ENCODE measurements at regions not wholly inside any gene's neighbourhood (a gene's known extent, or its start where the extent isn't known, plus 50 kb on each side); places are given as distances from the start of the nearest gene placed in this dataset.
"Not testable (repeated sequence)": the region's sequence is repeated elsewhere in the genome, so short reads cannot be mapped to it uniquely, and the experiment has no call there.

DNA sequence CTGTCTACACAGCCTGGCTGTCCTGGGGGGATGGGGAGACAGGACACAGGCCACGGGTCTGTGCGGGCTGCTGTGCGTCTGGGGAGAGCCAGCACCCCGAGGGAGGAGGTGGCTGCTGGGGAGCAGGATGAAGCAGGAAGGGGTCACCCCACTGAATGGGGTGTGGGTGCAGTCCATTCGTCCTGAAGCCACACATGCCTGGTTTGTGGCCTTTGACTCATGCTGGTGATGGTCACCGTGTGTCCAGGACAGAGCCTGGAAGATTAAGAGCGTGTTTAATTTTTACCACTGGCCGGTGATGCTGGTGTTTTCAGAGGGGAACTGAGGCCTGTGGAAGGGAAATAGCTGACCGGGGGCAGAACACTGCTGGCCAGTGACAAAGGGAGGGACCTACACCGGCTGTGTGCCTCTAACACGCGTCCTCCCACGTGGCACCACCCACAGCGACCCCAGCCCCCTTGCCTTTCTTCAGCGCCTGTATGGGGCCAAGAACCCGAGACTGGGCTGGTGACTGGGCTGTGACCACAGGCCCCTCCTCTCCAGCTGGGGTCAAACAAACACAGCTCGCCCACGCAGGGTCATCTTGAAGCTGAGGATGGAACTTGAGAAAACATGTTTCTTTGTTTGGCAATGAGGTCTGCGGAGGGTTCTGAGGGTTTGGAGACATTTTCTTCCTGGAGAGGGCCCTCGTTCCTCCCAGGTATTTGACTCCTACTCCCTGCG lies 99.5 kb upstream of the LRPAP1 start:
- DNase-seq: not testable (repeated sequence)

DNA sequence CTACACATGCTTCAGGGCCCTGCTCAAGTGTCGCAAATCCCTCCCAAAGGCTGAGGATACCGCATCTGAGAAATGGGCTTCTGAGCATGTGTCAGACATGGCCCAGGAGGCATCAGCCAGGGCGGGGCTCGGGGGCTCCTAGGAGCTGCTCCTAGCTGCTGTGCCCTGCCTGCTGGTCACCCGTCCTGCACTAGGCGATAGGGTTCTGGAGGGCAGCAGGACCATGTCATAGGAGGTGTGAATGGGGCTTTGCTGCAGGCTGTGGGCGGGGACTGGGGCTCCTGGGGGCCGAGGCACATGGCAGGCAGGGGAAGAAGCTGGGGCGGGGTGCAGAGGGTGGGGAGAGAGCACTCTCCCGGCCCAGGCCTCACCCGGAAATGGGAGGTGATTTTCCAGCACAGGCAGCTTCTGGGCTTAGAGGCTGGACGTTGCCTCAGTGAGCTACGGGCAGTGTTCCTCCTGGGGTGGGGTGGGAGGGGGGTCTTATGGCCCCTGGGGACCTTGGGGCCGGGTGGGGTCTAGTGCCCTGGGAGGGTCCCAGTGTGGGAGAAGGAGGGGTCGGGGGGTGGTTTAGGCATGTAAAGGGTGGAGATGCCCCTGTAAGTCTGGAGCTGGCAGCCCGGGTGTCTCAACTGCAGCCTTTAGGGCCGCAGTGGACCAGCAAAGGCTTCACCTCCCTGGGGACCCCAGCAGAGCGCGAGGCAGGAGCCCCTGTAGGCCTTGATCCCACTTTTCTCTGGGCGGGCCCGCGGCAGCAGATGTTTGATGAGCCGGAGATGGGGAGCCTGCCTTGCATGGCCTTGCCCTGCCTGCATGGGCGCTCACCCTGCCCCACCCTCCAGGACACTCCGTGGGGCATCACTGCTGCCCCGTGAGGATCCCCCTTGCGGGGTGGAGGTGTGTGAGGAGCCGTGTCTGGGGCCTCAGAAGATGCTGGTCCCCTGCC lies 98.6 kb upstream of the LRPAP1 start:
- no peak for DNase-seq

DNA sequence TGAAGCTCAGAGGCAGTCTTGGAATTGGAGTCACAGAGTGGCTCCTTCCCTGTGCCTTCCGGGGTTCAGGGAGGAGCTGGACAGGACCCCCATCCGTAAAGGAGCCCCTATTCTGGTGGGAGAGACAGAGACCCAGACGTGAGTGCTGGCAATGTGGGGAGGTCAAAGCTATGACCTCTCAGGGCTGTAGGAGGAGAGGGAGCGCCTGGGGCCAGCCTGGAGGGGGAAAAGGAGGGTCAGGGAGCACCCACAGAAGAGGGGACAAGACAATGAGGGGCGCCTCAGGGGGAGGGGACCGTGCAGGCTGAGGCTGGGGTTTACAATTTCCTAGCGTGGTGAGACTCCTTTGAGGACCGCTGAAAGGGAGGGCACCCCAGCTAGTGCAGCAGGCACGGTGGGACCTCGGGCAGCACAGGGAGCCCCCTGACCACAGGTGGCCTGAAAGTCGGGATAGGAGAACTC lies 97.9 kb upstream of the LRPAP1 start:
- no peak for DNase-seq

DNA sequence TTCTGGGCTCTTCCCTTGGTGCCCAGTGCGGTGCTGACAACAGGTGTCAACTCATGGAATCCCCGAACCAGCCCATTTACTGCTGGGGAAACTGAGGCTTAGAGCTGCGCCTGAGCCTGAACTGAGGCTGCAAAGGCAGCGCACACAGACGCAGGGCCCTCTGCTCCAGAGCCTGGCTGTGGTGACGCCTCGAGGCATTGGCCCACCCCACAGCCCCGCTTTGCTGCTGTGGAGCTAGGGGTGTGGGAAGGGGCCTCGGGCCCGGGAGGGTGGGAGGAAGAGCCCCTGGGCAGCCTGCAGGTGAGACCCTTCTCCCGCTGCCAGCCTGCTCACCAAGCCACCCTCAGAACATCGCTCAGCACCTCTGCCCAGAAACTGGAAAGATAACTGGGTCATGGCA lies 97.4 kb upstream of the LRPAP1 start:
- DNase-seq: no peak

DNA sequence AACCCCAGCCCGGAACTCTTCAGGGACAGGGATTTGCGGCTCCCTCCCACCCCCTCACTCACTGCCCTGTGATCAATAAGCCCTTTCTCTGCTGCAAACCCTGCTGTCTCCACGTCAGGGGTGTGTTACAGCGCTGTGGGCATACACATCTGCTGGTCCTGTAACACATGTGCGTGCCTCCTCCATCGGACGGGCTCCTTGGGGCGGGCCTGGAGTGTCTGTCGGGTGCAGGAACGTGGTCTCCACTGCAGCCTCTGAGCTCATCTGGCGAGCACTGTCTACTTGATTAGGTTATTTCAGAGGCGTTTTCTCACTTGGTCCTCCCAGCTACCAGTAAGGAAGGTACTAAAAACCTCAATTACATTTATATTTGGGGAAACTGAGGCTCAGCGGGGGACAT lies 97.0 kb upstream of the LRPAP1 start:
- not testable (repeated sequence) for DNase-seq

DNA sequence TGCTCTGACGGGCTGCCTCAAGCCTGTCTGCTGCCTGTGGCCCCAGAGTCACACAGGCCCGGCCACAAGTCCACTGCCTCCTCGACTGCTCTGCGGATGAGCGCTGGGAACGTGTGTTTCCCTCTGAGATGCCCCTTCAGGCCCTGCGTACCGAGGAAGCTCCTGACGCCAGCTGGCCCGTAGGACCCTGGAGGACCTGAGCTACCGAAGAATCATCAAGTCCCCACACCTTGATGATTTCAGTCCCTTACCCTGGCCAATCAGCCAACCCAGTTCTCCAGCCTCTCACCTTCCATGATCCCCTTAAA lies 96.6 kb upstream of the LRPAP1 start:
- no peak for DNase-seq

DNA sequence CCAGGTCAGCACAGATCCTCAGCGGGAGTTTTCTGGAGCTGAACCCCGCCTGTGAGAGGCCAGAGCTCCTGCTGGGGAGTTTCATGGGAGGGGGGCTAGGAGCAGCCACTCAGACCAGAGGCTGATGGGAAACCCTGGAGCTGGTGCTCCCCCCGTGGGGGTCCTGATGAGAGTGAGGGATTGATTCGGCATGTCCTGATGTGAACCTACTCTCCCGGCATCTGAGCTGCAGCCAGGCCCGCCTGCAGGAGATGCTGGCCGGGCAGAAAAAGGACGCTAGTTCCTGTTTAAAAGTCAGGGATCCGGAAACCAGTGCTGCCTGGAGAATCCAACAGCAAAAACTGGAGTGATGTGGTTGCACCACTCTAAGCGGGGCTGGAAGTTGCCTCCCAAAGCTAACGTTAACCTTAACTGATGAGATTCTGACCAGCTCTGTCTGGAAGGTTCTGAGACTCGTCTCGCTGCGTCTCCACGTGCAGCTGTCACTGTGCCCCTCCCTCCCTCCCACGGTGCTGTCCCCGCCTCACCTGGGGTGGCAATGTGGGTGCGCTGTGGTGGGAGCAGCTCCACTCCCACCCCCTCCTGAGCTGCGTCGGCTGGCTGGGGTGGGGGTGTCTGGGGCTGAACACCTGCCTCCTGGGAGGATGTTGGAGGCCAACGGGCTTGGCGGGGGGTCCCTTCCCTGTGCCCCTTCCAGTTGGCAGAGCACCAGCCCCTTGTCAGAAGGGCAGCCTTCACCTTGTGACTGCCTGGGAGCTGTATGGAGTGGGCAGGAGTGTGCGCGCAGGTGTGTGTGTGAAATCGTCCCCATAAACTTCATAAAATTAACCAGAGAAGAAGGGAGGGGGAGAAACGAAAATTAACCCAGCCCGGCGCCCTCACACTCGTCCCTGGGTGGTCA lies 96.0 kb upstream of the LRPAP1 start:
- DNase-seq: not testable (repeated sequence)

DNA sequence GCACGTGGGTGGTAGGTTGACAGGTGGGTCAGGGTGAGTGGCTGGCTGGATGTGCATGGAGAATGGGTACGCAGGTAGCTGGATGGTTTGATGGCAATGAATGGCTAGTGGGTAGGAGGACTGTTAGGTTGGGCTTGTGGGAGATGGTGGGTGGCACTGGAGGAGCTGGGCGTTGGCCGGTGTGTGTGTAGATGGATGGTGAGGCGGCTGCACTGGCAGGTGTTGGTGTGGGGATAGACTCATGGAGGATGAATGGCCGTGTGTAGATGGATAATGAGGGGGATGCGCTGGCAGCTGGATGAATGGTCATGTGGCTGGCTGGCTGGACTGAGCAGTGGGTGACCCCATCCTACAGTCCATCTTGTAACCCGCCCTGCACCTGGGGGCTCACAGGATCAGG lies 95.2 kb upstream of the LRPAP1 start:
- DNase-seq: not testable (repeated sequence)

DNA sequence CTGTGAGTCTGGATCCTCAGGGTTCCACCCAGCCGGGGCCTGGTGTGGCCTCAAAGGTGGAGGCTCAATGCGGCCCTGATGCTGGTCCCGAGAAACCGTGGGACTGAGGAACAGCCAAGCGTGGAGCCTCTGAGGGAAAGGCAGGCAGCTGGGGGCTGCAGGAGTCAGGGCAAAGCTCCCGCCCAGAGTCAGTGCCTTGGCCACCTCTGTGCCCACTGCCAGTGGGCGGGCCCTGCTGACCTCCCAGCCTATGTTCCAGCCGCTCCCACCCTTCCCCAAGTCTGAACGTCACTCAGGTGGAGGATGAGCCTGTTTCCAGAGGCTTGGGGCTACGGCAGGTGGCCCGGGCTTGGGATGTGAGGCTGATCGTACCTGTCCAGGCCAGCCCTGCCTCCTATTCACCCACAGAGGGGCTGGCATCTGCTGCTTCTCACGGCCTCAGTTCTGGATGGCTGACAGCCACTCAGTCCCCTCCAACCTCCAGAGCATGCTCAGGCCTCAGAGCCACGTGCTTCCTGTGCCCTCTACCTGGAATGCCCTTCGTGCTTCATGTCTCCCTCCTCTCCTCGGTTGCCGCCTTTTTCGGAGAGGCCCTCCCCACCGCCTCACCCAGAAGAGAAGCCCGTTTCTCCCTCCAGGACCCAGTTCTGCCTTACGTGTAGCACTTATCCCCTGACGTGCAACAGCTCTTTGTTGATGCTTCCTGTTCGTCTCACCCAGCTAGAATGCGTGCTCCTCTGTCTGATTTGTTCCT lies 94.1 kb upstream of the LRPAP1 start:
- not testable (repeated sequence) for DNase-seq

DNA sequence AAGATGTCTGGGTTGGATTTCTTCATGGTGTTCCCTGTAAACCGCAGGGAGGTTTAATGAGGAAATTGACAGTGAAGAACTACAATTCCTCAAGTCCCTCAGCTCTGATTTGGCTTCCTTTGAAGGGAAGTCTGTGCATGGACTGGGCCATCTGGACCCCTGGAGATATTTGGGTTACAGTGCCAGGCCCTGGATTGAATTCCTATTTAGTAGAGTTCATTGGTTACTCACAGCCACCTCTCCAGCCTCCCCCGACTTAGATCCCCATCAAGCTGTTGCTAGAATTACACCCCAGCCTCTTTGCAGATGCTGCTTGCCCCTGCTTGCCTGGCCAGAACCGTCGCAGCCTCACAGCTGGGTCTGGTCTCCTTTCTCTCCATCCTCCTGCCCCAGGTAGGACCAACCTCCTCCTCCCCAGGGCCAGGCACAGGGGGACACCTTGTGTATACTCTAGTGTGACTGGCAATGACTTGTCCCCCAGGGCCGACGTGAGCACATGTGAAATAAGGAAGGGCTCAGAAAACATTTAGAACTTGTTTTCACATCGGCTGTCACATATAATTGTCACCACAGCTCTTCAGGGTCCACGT lies 93.2 kb upstream of the LRPAP1 start:
- DNase-seq: peak; percentile 22

DNA sequence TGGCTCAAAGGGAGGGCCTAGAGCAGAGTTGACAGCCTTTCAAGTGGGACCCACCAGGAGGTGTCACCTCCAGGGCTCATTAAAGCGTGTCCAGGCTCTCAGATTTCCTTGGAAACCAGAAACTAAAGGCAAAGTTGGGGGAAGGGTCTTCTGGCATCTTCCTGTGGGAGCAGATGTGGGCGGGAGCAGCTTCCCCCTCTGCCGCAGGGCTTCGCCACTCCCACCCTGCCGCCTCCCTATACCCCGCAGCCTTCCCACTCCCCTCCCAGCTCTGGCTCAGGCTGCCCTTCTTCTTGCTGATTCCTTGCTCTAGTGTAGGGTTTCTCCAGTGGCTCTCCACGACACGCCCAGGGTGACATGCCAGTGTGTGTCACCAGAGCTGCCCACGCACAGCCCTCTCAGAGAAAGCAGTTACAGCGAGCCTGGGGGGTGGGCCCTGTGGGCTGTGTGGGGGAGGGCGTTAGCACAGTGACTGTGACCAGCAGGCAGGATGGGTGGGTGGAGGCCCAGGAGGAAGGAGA lies 91.6 kb upstream of the LRPAP1 start:
- not testable (repeated sequence) for DNase-seq

DNA sequence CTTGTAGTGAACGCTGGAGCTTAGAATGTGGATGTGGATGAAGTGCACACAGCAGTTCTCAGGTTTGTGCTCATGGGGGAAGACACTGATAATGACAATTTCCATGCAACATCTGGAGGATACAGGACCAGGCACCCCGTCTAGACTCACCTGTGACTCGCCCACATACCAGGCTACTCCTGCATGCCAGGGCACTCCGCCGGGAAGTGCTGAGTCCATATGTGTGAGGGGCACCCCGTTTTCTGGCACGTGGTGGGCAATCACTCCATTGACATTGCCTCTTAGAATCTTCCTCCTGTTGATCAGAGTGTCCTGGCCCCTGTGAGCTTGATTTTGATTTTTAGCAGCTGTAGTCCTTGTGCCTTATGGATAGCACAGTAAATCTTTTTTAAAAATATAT lies 90.9 kb upstream of the LRPAP1 start:
- no peak for DNase-seq

DNA sequence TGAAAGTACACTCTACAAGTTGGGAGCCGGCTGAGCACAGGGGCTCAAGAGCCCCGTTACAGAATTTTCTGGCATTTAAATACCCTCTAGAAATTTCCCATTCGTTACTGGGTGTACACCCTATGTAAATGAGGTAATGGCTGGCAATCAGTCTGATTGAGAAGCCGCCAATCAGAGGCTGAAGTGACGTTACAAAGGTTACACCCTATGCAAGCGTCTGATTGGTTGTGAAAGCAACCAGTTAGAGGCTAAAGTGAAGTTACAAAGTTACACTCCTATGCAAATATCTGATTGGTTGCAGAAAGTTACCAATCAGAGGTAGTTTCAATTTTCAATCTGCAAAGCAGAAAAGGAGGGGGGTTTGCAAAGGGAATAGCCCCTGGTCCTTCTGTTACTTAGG lies 88.1 kb upstream of the LRPAP1 start:
- DNase-seq: not testable (repeated sequence)

DNA sequence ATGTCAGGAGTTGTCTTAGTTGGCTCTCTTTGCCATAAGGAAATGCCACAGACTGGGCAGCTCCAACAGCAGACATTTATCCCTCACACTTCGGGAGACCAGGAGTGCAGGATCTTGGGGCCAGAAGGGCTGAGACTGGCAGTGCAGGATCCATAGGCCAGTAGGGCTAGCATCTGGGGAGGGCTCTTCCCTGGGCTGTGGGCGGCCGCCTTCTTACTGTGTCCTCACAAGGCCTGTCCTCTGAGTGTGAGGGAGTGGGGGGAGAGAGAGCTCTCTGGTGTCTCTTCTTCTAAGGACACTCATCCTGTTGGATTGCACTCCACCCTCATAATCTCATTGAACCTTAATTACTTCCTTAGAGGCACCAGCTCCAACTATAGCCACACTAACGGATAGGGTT lies 87.5 kb upstream of the LRPAP1 start:
- not testable (repeated sequence) for DNase-seq

DNA sequence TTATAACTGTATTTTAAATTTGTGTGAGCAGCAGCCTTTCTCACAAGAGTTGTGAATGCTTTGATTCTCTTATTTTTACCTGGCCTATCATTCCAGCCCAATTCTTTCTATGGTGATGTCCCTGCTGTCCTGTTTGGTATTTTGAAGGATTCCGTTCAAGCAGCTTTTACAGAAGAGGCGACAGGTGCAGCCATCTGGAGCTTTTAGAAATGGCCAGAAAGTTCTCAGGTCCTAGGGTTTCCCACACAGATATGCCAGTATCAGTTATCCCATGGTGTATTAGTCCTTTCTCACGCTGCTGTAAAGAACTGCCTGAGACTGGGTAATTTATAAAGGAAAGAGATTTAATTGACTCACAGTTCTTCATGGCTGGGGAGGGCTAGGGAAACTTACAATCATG lies 86.1 kb upstream of the LRPAP1 start:
- not testable (repeated sequence) for DNase-seq

DNA sequence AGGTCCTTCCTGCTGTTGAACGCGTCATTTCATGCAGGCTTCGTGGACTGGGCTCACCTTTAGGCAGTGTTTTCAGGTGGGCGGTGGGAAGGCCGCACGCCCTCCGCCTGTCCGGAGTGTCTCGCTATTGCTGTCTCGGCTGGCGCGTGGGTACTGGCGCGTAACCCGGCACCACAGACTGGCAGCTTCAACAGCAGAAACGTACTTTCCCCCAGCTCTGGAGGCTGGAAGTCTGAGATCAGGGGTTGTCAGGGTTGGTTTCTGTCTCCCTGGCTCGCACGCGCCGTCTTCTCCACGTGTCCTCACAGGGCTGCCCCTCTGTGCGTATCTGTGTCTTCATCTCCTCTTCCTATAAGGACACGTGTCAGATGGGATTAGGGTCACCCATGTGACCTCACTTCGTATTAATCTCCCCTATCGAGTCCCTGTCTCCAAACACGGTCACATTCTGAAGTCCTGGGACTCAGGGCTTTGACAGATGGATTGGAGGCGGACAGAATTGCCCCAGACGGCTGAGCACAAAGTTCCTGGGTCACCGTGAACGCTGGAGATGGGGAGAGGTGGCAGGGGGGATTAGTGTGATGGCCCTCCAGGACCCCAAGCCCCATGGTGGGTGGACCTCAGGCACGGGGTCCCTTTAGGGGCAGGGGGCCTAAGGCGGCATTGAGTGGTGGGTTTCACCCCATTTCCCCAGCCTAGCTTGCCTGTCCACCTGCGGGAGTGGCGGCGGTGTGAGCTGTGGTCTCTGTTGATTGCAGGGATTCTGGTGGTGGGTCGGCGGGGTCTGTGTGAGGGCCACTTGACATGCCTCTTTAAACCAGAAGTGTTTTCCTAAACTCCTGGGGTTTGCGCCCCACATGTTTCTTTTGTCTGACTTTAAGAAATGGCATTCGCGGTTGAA lies 83.4 kb upstream of the LRPAP1 start:
- no peak for DNase-seq

DNA sequence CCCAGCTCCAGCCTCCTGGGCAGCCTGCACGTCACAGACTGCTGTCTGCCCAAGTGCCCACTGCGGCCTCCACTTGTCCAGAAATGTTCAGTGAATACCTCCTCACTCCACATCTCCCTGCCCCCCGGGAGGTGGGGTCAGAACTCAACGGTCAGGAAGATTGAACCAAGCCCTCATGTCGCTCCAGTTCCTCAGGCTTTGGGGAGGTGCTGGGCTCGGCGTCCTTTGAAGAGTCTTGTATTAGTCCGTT lies 82.4 kb upstream of the LRPAP1 start:
- no peak for DNase-seq

DNA sequence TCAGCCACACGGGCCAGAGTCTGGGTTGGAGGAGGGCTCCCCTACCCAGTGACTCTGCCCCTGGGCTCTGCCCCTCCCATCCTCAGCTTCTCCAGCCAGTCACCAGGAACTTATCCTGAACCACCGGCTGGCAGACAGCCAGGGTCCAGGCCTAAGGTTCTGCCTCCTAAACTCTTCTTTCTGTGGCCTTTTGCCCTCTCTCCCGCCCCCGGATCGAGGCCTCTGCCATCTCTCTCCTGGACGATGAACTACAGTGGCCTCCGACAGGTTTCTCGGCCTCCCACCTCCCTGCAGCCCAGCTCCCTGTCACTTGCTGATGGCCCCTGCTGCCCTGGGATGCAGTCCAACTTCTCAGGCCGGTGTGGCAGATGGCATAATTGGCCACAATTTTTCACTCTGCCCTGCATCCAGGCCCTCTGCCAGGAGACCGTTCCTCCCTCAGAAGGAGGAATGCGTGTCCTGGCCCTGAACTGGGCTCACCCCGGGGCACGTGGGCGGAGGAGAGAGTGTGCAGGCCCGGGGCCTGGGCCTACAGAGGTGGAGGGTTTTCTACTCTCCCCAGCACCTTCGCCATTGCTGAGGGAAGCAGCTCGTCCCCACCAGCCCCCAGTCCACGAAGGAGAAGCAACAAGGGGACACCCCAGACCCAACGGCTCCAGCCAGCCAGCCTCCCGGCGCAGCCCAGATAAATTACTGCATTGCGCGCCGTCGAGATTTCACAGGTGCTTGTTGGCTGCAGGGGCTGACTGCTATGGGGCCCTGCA lies 81.9 kb upstream of the LRPAP1 start:
- no peak for DNase-seq

DNA sequence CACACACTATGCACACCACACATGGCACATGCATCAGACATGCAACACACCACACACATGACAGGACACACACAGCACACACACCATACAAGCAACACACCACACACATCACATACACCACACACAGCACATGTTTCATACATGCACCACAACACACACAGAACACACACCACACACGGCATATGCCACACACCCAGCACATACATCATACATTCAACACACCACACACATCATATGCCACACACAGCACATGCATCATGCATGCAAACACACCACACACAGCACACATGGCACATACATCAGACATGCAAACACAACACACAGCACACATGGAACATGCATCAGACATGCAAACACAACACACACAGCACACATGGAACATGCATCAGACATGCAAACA lies 80.7 kb upstream of the LRPAP1 start:
- DNase-seq: no peak

DNA sequence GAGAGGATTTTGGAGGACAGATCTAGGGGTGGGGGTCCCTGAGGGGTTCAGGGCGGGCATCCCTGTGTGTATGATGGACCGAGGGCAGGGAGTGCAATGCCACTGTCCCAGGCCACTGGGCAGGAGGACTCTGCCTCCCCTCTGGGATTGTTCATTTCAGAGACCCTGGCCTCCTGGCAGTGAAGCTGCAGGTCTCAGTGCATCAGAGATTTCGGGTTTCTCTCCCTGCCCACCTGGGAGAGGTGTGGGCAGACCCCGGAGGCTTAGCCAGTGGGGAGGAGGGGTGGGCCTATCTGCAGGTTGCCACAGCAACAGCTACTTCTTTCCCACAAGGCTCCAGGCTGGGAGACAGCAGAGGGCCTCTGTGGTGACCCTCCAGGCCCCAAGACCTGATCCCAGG lies 80.1 kb upstream of the LRPAP1 start:
- no peak for DNase-seq
